ENCODE measurements at regions not wholly inside any gene's neighbourhood (a gene's known extent, or its start where the extent isn't known, plus 50 kb on each side); places are given as distances from the start of the nearest gene placed in this dataset.
A peak's percentile ranks its signal among the peaks of the same experiment; 100 is the strongest.

DNA sequence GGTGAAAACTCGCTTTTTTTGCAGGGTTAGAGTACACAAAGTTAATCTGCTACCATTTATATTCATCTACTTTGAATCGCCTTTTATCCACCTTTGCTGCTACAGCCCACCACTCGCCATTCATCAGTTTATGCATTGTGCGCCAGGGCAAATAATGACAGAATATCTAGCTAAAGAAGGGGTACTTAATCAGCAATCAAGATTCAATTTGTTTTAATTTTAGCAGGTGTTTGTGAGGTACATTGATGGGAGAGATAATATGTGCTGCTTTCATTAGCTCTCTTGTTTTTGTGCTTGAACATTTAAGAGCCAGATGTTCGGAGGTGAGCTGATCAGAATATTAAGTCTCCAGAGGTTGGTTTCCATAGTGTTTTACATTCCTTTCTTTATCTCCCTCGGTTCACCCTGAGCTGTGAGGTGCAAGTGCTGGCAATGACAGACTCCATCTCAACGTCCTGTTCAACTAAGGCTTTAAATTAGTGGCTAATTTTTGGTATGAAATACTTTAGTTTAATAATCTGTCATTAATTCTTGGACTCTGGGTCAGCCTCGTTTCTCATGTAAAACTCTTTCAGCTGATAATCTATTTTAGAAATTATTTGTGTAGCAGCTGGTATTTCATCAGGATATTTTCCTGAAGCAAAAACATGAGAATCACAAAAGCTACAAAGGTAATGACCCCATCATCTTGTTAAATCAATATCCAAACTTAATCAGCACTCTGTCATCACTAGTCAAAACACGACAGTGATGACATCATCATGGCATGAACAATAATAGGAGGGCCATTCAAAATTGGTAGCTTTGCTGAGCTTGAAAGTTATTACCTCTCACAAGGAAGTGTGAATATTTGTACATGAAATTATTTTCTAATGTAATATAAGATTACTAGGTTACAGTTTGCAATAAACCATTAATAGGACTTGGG is 479.9 kb upstream of the FANCL start:
- H2BK15ac ChIP-seq (ENCODE audit: low read length), result no peak overlapping the region
- no peak overlapping the region for H2BK120ac ChIP-seq (replicated peaks; ENCODE audit: low read depth, low read length)
- no peak overlapping the region for H2BK12ac ChIP-seq (ENCODE audit: low read depth, low read length)
- H2AK5ac ChIP-seq (ENCODE audit: low read depth, low read length), result no peak overlapping the region
- peak overlapping the region in 1 of 2 experiments; percentile 43; a peak in 1 of 4 replicates for H3K4me2 ChIP-seq (ENCODE audit: insufficient read depth in 1 of 2, low read depth in 2 of 2, low read length in 2 of 2)
- no peak for DNase-seq (ENCODE audit: low read depth in 1 of 2, low spot score in 2 of 2)
- POLR2A ChIA-PET (ENCODE audit: partially characterized antibody), result interaction anchor here (0.6 kb wide), 1 partner anchor 44 kb away, joined by 3 read pairs; no protein-coding TSS in a partner anchor
- no peak overlapping the region for H3K18ac ChIP-seq (ENCODE audit: extremely low read depth, low read length)
- CTCF ChIA-PET (ENCODE audit: partially characterized antibody), result interaction anchor here (0.7 to 1.3 kb wide), 4 partner anchors 13 to 1001 kb away, joined by 3 to 6 read pairs (median 4); no protein-coding TSS in a partner anchor
- H2AFZ ChIP-seq (ENCODE audit: low read length), result no peak overlapping the region
- no peak overlapping the region for H3K23ac ChIP-seq (ENCODE audit: insufficient read length)
- no peak overlapping the region for H2BK5ac ChIP-seq (ENCODE audit: low read depth, low read length)
- no peaks in the 10 kb centered on the region for H4K20me1 ChIP-seq (replicated peaks in 1 of 2; ENCODE audit: control insufficient read depth in 1 of 2, insufficient read depth in 2 of 2, low read length in 2 of 2)
- H4K8ac ChIP-seq (ENCODE audit: extremely low read depth, insufficient read depth, low read length), result no peak overlapping the region
- FAIRE-seq, result no peak
- WGBS, 2 experiments (ENCODE audit: extremely low coverage in 1 of 2, insufficient coverage in 1 of 2, insufficient read length in 1 of 2, insufficient replicate concordance in 2 of 2, low coverage in 1 of 2, low lambda C conversion rate in 2 of 2, missing lambda C conversion rate in 1 of 2), result 59% methylated on average over 9 of the region's 9 CpGs; no CpG with 5 or more reads in 1 of the 2 experiments
- H3K79me2 ChIP-seq (ENCODE audit: control insufficient read depth in 1 of 2, insufficient read depth in 2 of 2, low read length in 2 of 2), result no peaks in the 10 kb centered on the region
- no peak overlapping the region for H4K5ac ChIP-seq (ENCODE audit: insufficient read length, low read depth, low read length)
- 0 out of 8 replicates have a peak overlapping the region, but pooled peaks of 1 of the 4 experiments have one; percentile 13 for H3K4me3 ChIP-seq (ENCODE audit: extremely low read depth in 1 of 4, insufficient read depth in 2 of 4, low read depth in 3 of 4, low read length in 4 of 4)
- H3K27me3 ChIP-seq (replicated peaks in 1 of 4; ENCODE audit: control insufficient read depth in 3 of 4, extremely low read depth in 1 of 4, insufficient read depth in 3 of 4, low read length in 3 of 4), result no peaks in the 10 kb centered on the region
- H3K27ac ChIP-seq (ENCODE audit: low read depth, low read length), result no peak overlapping the region
- no peak overlapping the region for H3K4ac ChIP-seq (replicated peaks; ENCODE audit: insufficient read length, low read depth, low read length)
- TF ChIP-seq POLR2A (IDR thresholded peaks at IDR 0.05; ENCODE audit: control extremely low read depth in 1 of 2, low read depth in 2 of 2, low read length in 2 of 2), result no peak
- H4K91ac ChIP-seq (replicated peaks; ENCODE audit: insufficient read length, low read length), result no peak overlapping the region
- H3K9me3 ChIP-seq (ENCODE audit: insufficient read depth in 2 of 2, low read depth in 1 of 2, low read length in 1 of 2), result no peaks in the 10 kb centered on the region
- H2BK20ac ChIP-seq (ENCODE audit: low read length), result no peak overlapping the region
- H3K56ac ChIP-seq (replicated peaks; ENCODE audit: insufficient read length, low read depth, low read length), result no peak overlapping the region
- H3K14ac ChIP-seq (ENCODE audit: insufficient read length), result no peak overlapping the region
- no peaks in the 10 kb centered on the region for H3K23me2 ChIP-seq (ENCODE audit: low read depth, low read length)
- H3K9ac ChIP-seq (replicated peaks in 1 of 4; ENCODE audit: extremely low read depth in 1 of 4, low read depth in 3 of 4, low read length in 3 of 4), result no peak overlapping the region
- no peaks in the 10 kb centered on the region for H3K79me1 ChIP-seq (ENCODE audit: low read depth, low read length)
- H3K4me1 ChIP-seq (replicated peaks in 1 of 4; ENCODE audit: control insufficient read depth in 3 of 4, insufficient read depth in 4 of 4, low read length in 3 of 4), result peaks cover 0 to 5% (median 2%) of the 10 kb centered on the region in 4 experiments; a peak in 2 of 7 replicates
- no peaks in the 10 kb centered on the region for H3K36me3 ChIP-seq (ENCODE audit: control insufficient read depth in 2 of 4, insufficient read depth in 4 of 4, low read length in 3 of 4)
